Mucosa of descending colon (tissue), 3 donors: ENCODE measurements at regions not wholly inside any gene's neighbourhood (a gene's known extent, or its start where the extent isn't known, plus 50 kb on each side); places are given as distances from the start of the nearest gene placed in this dataset.

Source experiments
- ATAC-seq: fragments of 200-7000 bp; cut with Tn5 transposase; one replicate; pipeline ENCODE4 v1.9.1; 2020; ENCODE audit warnings: mild to moderate bottlenecking, moderate library complexity
- DNase-seq, 3 donors: peaks; one replicate each; pipeline ENCODE4 v3.0.0-alpha.2; 2020
- H3K36me3 ChIP-seq: fragments of 200-600 bp; one replicate; pipeline ENCODE4 v1.8.0; 2021; ENCODE audit warnings: low read depth, mild to moderate bottlenecking
- H3K4me1 ChIP-seq: fragments of 200-600 bp; one replicate; pipeline ENCODE4 v1.8.0; 2021; ENCODE audit warnings: low read depth, mild to moderate bottlenecking
- H3K4me3 ChIP-seq: fragments of 200-600 bp; one replicate; pipeline ENCODE4 v1.8.0; 2021; ENCODE audit warnings: mild to moderate bottlenecking
- H3K9me3 ChIP-seq: fragments of 200-600 bp; one replicate; pipeline ENCODE4 v1.8.0; 2021; ENCODE audit warnings: mild to moderate bottlenecking
- intact Hi-C, 2 donors: fragments of 100-400 bp; cut with DNase I in 1 of 2; cut with micrococcal nuclease in 1 of 2; formaldehyde crosslinking; loops; one replicate each; pipeline versions ENCODE4 v1.11.0 to v1.11.1; 2022; cut with DNase I, micrococcal nuclease
- TF ChIP-seq, protein P1 (sequence below): fragments of 200-600 bp; IDR thresholded peaks from one replicate; pipeline ENCODE4 v1.8.0; 2022; ENCODE audit warnings: antibody characterized with exemption, mild to moderate bottlenecking
- donor health status: DM: no; HTN: no; CAD: no; lungs with moderate emphysema.
- donor health status: DM: no; HTN: no; CAD: no.
- donor health status: DM: no; HTN: yes; CAD: no.

DNA sequence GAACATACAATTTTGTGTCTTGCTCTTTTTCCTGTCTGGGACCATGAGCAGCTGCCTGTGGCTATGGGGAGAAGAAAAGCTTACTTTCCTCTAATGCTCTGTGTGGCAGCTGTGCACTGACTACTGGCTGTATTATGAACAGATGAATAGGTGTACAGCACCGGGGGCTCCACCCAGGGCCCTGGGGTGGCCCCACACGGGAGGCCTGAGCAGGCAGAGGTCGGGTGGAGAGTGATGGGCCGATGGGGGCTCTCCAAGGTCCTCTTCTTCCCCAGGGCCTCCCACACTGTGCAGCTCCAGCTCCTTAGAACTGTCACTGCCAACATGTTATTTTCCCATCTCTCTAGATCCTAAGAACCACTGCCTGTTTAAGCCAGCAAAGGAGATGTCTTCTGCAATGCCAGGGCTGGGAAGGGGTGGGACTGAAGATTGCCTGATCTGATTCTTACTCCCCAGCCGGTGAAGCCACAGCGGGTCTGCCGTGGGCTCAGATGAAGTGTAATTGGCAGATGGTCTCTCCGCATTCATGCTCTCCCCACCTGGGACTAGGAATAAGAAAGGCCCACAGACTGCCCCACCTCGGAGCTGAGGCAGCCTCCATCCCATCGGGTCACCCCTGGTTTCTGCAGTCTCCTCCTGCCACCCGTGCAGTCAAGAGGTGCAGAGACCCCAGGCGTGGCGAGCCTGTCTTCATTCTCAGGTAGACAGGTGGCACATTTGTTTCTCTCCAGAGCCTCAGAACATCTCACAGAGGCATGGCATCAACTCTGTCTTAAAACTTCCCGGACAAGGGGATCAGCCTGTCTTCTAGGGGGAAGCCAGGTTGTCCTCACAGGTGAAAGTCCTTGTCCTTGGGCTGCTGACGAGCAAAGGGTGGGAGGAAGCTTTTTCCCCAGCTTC, 186.5 kb upstream of the GALNT2 start:
- Histone ChIP-seq H3K9me3 (no peaks in the 10 kb centered on the region), H3K36me3 (no peaks in the 10 kb centered on the region), H3K4me1 (no peaks in the 10 kb centered on the region), H3K4me3 (no peak overlapping the region)
- TF ChIP-seq, protein P1, sequence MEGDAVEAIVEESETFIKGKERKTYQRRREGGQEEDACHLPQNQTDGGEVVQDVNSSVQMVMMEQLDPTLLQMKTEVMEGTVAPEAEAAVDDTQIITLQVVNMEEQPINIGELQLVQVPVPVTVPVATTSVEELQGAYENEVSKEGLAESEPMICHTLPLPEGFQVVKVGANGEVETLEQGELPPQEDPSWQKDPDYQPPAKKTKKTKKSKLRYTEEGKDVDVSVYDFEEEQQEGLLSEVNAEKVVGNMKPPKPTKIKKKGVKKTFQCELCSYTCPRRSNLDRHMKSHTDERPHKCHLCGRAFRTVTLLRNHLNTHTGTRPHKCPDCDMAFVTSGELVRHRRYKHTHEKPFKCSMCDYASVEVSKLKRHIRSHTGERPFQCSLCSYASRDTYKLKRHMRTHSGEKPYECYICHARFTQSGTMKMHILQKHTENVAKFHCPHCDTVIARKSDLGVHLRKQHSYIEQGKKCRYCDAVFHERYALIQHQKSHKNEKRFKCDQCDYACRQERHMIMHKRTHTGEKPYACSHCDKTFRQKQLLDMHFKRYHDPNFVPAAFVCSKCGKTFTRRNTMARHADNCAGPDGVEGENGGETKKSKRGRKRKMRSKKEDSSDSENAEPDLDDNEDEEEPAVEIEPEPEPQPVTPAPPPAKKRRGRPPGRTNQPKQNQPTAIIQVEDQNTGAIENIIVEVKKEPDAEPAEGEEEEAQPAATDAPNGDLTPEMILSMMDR, result no peak
- DNase-seq (no peak), ATAC-seq (no peak)
- intact Hi-C loops, result no loop called here

DNA sequence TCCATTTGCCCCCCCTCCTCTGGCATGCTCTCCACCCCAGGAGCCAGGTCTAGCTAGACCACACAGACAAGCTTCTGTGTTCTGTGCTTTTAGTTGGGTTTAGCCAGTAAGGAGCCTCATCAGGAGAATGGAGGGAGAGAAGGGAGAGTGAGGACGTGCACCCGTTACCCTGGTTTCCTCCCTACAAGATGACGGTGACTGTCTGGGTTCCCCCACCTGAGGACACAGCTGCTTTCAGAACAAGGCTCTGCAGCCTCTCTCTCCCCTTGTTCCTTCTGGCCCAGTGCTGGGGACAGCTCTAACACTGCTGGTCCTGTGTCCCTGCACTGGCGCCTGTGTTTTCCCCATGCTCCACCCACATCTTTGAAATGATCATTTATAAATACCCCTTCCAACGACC, 184.4 kb upstream of the GALNT2 start:
- DNase-seq, result no peak
- Histone ChIP-seq H3K4me1 (no peaks in the 10 kb centered on the region), H3K4me3 (no peak overlapping the region), H3K9me3 (no peaks in the 10 kb centered on the region), H3K36me3 (no peaks in the 10 kb centered on the region)
- TF ChIP-seq, protein P1, result no peak
- intact Hi-C loops, result no loop called here
- no peak for ATAC-seq

DNA sequence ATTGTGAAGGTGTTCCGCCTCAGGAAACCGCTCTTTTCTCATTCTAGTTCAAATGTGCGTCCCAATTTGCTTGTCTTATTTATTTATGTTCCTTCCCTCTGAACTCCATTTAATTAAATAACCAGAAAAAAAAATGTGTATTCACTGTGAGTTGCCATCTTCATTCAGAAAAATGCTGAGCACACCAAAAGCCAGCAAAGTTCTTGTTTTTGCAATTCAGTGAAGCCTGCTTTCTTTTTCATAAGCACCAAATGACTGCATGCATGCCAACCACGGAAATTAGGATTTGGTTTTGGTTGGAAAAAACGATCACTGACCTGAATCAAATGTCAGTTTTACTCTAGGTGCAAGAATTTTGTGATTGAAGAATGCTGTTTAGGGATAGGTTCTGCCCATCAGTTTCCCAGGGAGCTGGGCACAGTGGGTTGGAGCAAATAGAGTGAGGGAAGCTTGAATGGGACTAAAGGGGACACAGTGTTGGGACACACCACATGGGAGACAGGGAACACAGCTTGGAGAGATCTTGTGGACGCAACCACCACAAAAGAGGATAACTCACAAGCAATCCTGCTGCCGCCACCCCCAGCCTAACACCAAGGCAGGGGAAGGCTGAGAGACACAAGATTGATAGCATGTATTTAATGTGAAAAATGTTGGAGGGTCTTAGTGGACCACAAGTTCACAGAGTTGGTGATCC, 183.4 kb upstream of the GALNT2 start:
- H3K36me3 ChIP-seq, result no peaks in the 10 kb centered on the region
- TF ChIP-seq, protein P1, result no peak
- no peaks in the 10 kb centered on the region for H3K9me3 ChIP-seq
- intact Hi-C loops, result no loop called here
- no peak for DNase-seq
- H3K4me1 ChIP-seq, result no peaks in the 10 kb centered on the region
- no peak overlapping the region for H3K4me3 ChIP-seq
- ATAC-seq, result no peak

DNA sequence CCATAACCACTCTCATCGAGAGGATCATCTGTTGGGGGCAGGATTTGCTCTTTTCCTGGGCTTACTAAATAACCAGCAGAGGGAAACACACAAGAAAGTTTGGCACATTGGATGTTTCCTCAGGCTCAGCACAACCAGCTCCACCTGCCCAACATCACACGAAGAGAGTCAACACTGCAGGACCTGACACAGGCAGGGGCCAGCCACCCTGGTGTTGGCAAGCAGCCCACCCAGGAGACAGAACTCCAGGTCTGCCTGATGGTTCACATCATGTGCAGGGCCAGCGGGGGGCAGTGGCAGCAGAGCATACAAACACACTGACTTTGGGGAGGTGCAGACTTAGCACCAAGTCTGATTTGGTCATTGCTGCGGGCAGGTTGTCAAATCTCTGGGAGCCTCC, 182.3 kb upstream of the GALNT2 start:
- H3K4me1 ChIP-seq, result no peaks in the 10 kb centered on the region
- no peaks in the 10 kb centered on the region for H3K9me3 ChIP-seq
- ATAC-seq, result no peak
- no peak for DNase-seq
- no peaks in the 10 kb centered on the region for H3K36me3 ChIP-seq
- H3K4me3 ChIP-seq, result no peak overlapping the region
- TF ChIP-seq, protein P1, result no peak
- intact Hi-C loops, result no loop called here

DNA sequence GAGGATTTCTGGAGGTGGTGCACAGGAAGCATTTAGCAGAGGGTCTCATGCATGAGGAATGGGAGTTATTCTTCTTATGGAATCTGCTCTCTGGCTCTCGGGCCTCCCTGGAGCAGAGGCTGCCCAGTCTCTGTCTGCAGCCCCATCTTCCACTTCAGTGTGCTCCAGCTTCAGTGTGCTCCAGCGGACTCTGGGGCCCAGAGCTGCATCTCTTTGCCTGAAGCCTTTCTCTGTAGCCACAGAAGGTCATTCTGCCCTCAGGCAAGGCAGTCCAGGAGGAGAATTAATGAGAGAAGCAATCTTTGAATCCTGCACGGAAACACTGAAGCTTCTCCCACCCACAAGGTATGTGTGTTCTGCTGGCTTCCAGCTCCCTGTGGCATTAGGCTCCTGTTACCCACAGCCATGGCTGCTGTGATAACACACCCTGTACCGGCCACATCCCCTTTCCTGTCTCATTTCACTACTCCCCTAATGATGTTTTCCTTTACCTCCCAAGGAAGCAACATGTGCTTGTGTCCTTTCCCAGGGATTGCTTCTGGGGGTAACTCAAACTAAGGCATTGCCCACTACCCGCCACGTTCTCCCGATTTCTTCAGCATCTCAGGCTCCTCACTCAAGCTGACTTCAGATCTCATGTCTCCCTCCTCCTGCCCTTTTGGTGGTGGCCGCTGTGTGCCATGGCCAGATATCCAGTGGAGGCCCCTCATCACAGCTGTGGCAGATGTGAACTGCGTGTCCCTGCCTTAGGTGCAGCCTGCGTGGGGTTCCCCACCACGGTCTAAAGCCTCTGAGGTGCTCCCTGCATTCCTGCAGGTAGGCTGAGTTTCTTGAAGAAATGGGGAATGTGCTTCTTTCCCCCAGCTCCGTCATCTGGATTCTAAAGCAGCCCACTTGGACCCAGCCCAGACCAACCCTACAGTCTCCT, 181.2 kb upstream of the GALNT2 start:
- Histone ChIP-seq H3K4me1 (no peaks in the 10 kb centered on the region), H3K9me3 (no peaks in the 10 kb centered on the region), H3K36me3 (no peaks in the 10 kb centered on the region), H3K4me3 (no peak overlapping the region)
- DNase-seq, result no peak
- intact Hi-C loops, result no loop called here
- ATAC-seq, result no peak
- TF ChIP-seq, protein P1, result no peak
